Stomach (tissue), 8 donors: ENCODE measurements at regions not wholly inside any gene's neighbourhood (a gene's known extent, or its start where the extent isn't known, plus 50 kb on each side); places are given as distances from the start of the nearest gene placed in this dataset.

Source experiments
- DNase-seq, 2 donors: peaks; one replicate each; pipeline versions ENCODE4 v3.0.0 to v3.0.0-alpha.2; 2013 to 2019
- H3K27ac ChIP-seq, 5 donors: fragments of 200-600 bp in 4 of 5; sonication (generic) in 4 of 5; one replicate each; pipeline ENCODE4 v1.5.1; 2013 to 2019; ENCODE audit warnings: mild to moderate bottlenecking in 1 of 5, moderate library complexity in 1 of 5
- H3K27me3 ChIP-seq, 3 donors: fragments of 200-600 bp; sonication (generic); one replicate each; pipeline ENCODE4 v1.5.1; 2017 to 2019; ENCODE audit warnings: mixed run types in 1 of 3
- H3K36me3 ChIP-seq, 4 donors: fragments of 200-600 bp; sonication (generic); 1 replicate in 3 of 4; 2 replicates in 1 of 4; pipeline ENCODE4 v1.5.1; 2016 to 2019
- H3K4me1 ChIP-seq, 4 donors: fragments of 200-600 bp; sonication (generic); one replicate each; pipeline ENCODE4 v1.5.1; 2016 to 2019
- H3K4me3 ChIP-seq, 4 donors: fragments of 200-600 bp; sonication (generic) in 3 of 4; one replicate each; pipeline ENCODE4 v1.5.1; 2016 to 2019; ENCODE audit warnings: mild to moderate bottlenecking in 1 of 4
- H3K9me3 ChIP-seq, 4 donors: fragments of 200-600 bp; sonication (generic); one replicate each; pipeline ENCODE4 v1.5.1; 2016 to 2019
- CTCF ChIP-seq, 7 experiments: fragments of 450-650 bp in 4 of 7; fragments of 200-600 bp in 3 of 7; sonication (generic) in 3 of 7; IDR thresholded peaks; one replicate each; pipeline ENCODE4 v1.5.1; 2016 to 2019; ENCODE audit warnings: antibody characterized with exemption in 7 of 7, control low read depth in 2 of 7, mild to moderate bottlenecking in 1 of 7
- EP300 ChIP-seq: sonication (generic); formaldehyde crosslinking; IDR thresholded peaks from one replicate; pipeline ENCODE4 v1.6.1; 2017; ENCODE audit warnings: antibody characterized with exemption
- POLR2A ChIP-seq, 4 donors: fragments of 450-650 bp; IDR thresholded peaks; one replicate each; pipeline ENCODE4 v1.6.1; 2016; ENCODE audit warnings: antibody characterized with exemption in 4 of 4, control low read depth in 2 of 4, mild to moderate bottlenecking in 1 of 4, moderate library complexity in 1 of 4
- POLR2AphosphoS5 ChIP-seq, 3 donors: sonication (generic); formaldehyde crosslinking; IDR thresholded peaks; one replicate each; pipeline ENCODE4 v1.6.1; 2016; ENCODE audit warnings: antibody characterized with exemption in 3 of 3
- WGBS, 5 donors: extraction: QIAGEN DNeasy Blood & Tissue Kit in 3 of 5; methylation state at CpG; one replicate each; pipeline versions ENCODE4 v1.1.5 to v1.1.7; 2013 to 2018; 5-methylcytosine and 5-hydroxymethylcytosine counted together
- intact Hi-C: fragments of 100-400 bp; cut with DNase I; formaldehyde crosslinking; loops from one replicate; pipeline ENCODE4 v1.15.1; 2023; ENCODE audit warnings: low total_unique reads
- donor health status: healthy with polysubstance abuse.
- donor health status: Bipolar disorder and iron deficiency.
- donor health status: healthy.

- TF ChIP-seq POLR2A (IDR thresholded peaks at IDR 0.05) (no peak), POLR2AphosphoS5 (IDR thresholded peaks at IDR 0.05) (no peak), CTCF (IDR thresholded peaks at IDR 0.05) (no peak), EP300 (no peak)
- Histone ChIP-seq H3K4me1 (no peaks in the 10 kb centered on the region), H3K27me3 (no peaks in the 10 kb centered on the region), H3K4me3 (no peak overlapping the region), H3K27ac (no peak overlapping the region), H3K9me3 (peaks cover 0 to 9% (median 7%) of the 10 kb centered on the region in 4 donors), H3K36me3 (no peaks in the 10 kb centered on the region)
- intact Hi-C loops: no loop called here
- peak in 1 of 2 donors; percentile 18 for DNase-seq
These were observed 184.7 kb upstream of the RALGAPA2 start for GRCh38 chr20:20897145-20897544.

GRCh38 chr20:20896606-20897005 is 184.2 kb upstream of the RALGAPA2 start:
- Histone ChIP-seq H3K4me3 (no peak overlapping the region), H3K4me1 (no peaks in the 10 kb centered on the region), H3K36me3 (no peaks in the 10 kb centered on the region), H3K27ac (no peak overlapping the region), H3K27me3 (no peaks in the 10 kb centered on the region), H3K9me3 (peaks cover 0 to 4% (median 3%) of the 10 kb centered on the region in 4 donors)
- WGBS, 5 donors: 67 to 78% (median 75%) methylated on average over 3 of the region's 3 CpGs
- intact Hi-C loops: no loop called here
- peak in 1 of 2 donors; percentile 30 for DNase-seq
- TF ChIP-seq EP300 (no peak), POLR2AphosphoS5 (IDR thresholded peaks at IDR 0.05) (no peak), POLR2A (IDR thresholded peaks at IDR 0.05) (no peak), CTCF (IDR thresholded peaks at IDR 0.05) (no peak)

GRCh38 chr20:20895537-20895936 is 183.1 kb upstream of the RALGAPA2 start:
- H3K4me1 ChIP-seq: no peaks in the 10 kb centered on the region
- no peaks in the 10 kb centered on the region for H3K9me3 ChIP-seq
- 77 to 86% (median 82%) methylated on average over 12 of the region's 12 CpGs for WGBS, 5 donors
- no peak overlapping the region for H3K4me3 ChIP-seq
- peaks cover 0 to 5% (median 0%) of the 10 kb centered on the region in 3 donors for H3K27me3 ChIP-seq
- DNase-seq: no peak
- no peak for TF ChIP-seq CTCF (IDR thresholded peaks at IDR 0.05)
- TF ChIP-seq EP300: no peak
- no peak for TF ChIP-seq POLR2AphosphoS5 (IDR thresholded peaks at IDR 0.05)
- TF ChIP-seq POLR2A (IDR thresholded peaks at IDR 0.05): no peak
- no peaks in the 10 kb centered on the region for H3K36me3 ChIP-seq
- intact Hi-C loops: no loop called here
- H3K27ac ChIP-seq: no peak overlapping the region

- Histone ChIP-seq H3K36me3 (no peaks in the 10 kb centered on the region), H3K4me1 (no peaks in the 10 kb centered on the region), H3K4me3 (no peak overlapping the region), H3K27ac (no peak overlapping the region), H3K27me3 (peaks cover 0 to 6% (median 0%) of the 10 kb centered on the region in 3 donors), H3K9me3 (no peaks in the 10 kb centered on the region)
- intact Hi-C loops: no loop called here
- DNase-seq: peak in 1 of 2 donors; percentile 14
- WGBS, 5 donors: 62 to 78% (median 74%) methylated on average over 13 of the region's 13 CpGs
- no peak for TF ChIP-seq CTCF (IDR thresholded peaks at IDR 0.05)
- no peak for TF ChIP-seq POLR2A (IDR thresholded peaks at IDR 0.05)
- no peak for TF ChIP-seq POLR2AphosphoS5 (IDR thresholded peaks at IDR 0.05)
- TF ChIP-seq EP300: no peak
These were observed 182.3 kb upstream of the RALGAPA2 start for GRCh38 chr20:20894753-20895152.
